K562 (cell line): ENCODE measurements at regions not wholly inside any gene's neighbourhood (a gene's known extent, or its start where the extent isn't known, plus 50 kb on each side); places are given as distances from the start of the nearest gene placed in this dataset.

Experiments
- AFF4 ChIP-seq: sonication (generic); formaldehyde crosslinking; IDR thresholded peaks from 2 replicates; pipeline ENCODE4 v1.8.0; 2023; ENCODE audit warnings: mild to moderate bottlenecking, missing genetic modification reagents
- BCLAF1 ChIP-seq, 2 experiments: fragments of 450-650 bp in 1 of 2; IDR thresholded peaks; 2 replicates each; pipeline ENCODE4 v1.6.1; 2011 to 2017; ENCODE audit warnings: low read depth in 2 of 2, antibody characterized with exemption in 1 of 2, borderline replicate concordance in 1 of 2, low read length in 1 of 2, mild to moderate bottlenecking in 1 of 2, mixed read lengths in 1 of 2; ENCODE audit not compliant: control insufficient read depth in 1 of 2
- CTCF ChIP-seq, 3 experiments: IDR thresholded peaks in 2 of 3; conservative IDR thresholded peaks in 1 of 3; 2 replicates each; pipeline ENCODE4 v1.5.1; 2011 to 2012; ENCODE audit warnings: low read length in 3 of 3, mild to moderate bottlenecking in 3 of 3, control low read depth in 2 of 3, improper control_type of control experiment in 1 of 3, inconsistent platforms in 1 of 3, low read depth in 1 of 3, mixed read lengths in 1 of 3, moderate library complexity in 1 of 3; ENCODE audit not compliant: insufficient read depth in 2 of 3
- GTF2B ChIP-seq: IDR thresholded peaks from 2 replicates; pipeline ENCODE4 v1.6.1; 2011; ENCODE audit not compliant: insufficient read length; ENCODE audit errors: extremely low read depth
- MEF2A ChIP-seq: IDR thresholded peaks from 2 replicates; pipeline ENCODE4 v1.6.1; 2011; ENCODE audit warnings: low read depth, mild to moderate bottlenecking, low read length, moderate library complexity; ENCODE audit not compliant: control insufficient read depth
- MTA3 ChIP-seq: fragments of 450-650 bp; formaldehyde crosslinking; IDR thresholded peaks from 2 replicates; pipeline ENCODE4 v1.6.1; 2017; ENCODE audit warnings: mild to moderate bottlenecking, borderline replicate concordance
- NFIC ChIP-seq: fragments of 450-650 bp; IDR thresholded peaks from 2 replicates; pipeline ENCODE4 v1.6.1; 2017; ENCODE audit warnings: mild to moderate bottlenecking, inconsistent platforms
- POLR2A ChIP-seq: fragments of 450-650 bp; conservative IDR thresholded peaks from 2 replicates; pipeline ENCODE4 v1.6.1; 2016
- STAG1 ChIP-seq: sonication (generic); formaldehyde crosslinking; IDR thresholded peaks from 2 replicates; pipeline ENCODE4 v1.5.0; 2020; ENCODE audit warnings: missing genetic modification reagents, borderline replicate concordance
- TAF1 ChIP-seq: IDR thresholded peaks from 2 replicates; pipeline ENCODE4 v1.6.1; 2011; ENCODE audit warnings: mild to moderate bottlenecking, low read length, moderate library complexity; ENCODE audit not compliant: insufficient read depth, control insufficient read depth, severe bottlenecking; ENCODE audit errors: extremely low read depth
- ZFP1 ChIP-seq: fragments of 450-650 bp; formaldehyde crosslinking; IDR thresholded peaks from 2 replicates; pipeline ENCODE4 v1.4.0; 2020; ENCODE audit warnings: mild to moderate bottlenecking, mixed read lengths
- ZFP30 ChIP-seq: fragments of 250-450 bp; sonication (Bioruptor Pico); IDR thresholded peaks from 2 replicates; pipeline ENCODE4 v1.8.0; 2022; ENCODE audit warnings: moderate library complexity, mild to moderate bottlenecking, inconsistent platforms, borderline replicate concordance

- TF ChIP-seq MTA3, result no peak
- no peak for TF ChIP-seq BCLAF1 (IDR thresholded peaks at IDR 0.05; ENCODE audit: borderline replicate concordance in 1 of 2, control insufficient read depth in 1 of 2, low read depth in 2 of 2, low read length in 1 of 2)
- no peak for TF ChIP-seq CTCF (IDR thresholded peaks at IDR 0.05 in 2 of 3, conservative IDR thresholded peaks at IDR 0.05 in 1 of 3; ENCODE audit: insufficient read depth in 2 of 3, low read depth in 1 of 3, low read length in 3 of 3)
- no peak for TF ChIP-seq GTF2B
- TF ChIP-seq STAG1 (CRISPR knock-in tag), result no peak
- TF ChIP-seq MEF2A, result no peak
- TF ChIP-seq ZFP30 (CRISPR knock-in tag), result no peak
- no peak for TF ChIP-seq TAF1
- TF ChIP-seq NFIC, result no peak
- no peak for TF ChIP-seq AFF4 (CRISPR knock-in tag)
- TF ChIP-seq POLR2A, result no peak
- no peak for TF ChIP-seq ZFP1 (CRISPR knock-in tag)
Measured at GRCh38 chr12:128098730-128099129, 168.2 kb upstream of the TMEM132C start.
